ENCODE measurements at regions not wholly inside any gene's neighbourhood (a gene's known extent, or its start where the extent isn't known, plus 50 kb on each side); places are given as distances from the start of the nearest gene placed in this dataset.

DNA sequence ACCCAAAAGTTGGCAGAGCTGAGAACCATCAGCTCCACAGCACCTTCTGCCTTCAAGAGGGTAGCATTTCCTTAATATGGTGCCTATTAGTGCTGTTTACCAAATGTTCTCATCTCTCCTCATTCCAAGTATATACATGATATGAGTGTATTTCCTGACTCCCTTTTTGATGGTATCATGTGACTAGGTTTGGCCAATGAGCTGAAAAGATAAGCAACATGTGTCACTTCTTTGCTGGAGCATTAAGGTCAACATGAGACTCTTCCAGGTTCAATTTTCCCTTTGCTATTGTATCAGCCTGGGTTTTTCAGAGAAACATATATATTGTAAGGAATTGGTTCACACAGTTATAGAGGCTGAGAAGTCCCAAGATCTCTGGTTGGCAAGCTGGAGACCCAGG lies 310.9 kb downstream of the HRH4 start:
- H3K4me3 ChIP-seq (ENCODE audit: low read depth in 1 of 3, low read length in 3 of 3), result no peak overlapping the region
- no peaks in the 10 kb centered on the region for H3K4me1 ChIP-seq (ENCODE audit: control insufficient read depth in 4 of 4, insufficient read depth in 4 of 4, low read length in 3 of 4)
- no peaks in the 10 kb centered on the region for H3K9me3 ChIP-seq (ENCODE audit: control insufficient read depth in 4 of 4, low read length in 3 of 4)
- DNase-seq (ENCODE audit: low spot score), result no peak
- H3K9ac ChIP-seq (ENCODE audit: low read depth in 1 of 2, low read length in 2 of 2), result no peak overlapping the region
- no peak overlapping the region for H3K27ac ChIP-seq (ENCODE audit: low read depth in 1 of 2, low read length in 2 of 2)
- H3K27me3 ChIP-seq (ENCODE audit: control insufficient read depth in 4 of 4, insufficient read depth in 4 of 4, low read length in 3 of 4), result no peaks in the 10 kb centered on the region
- H3K36me3 ChIP-seq (ENCODE audit: control insufficient read depth in 4 of 4, insufficient read depth in 3 of 4, low read depth in 1 of 4, low read length in 3 of 4), result no peaks in the 10 kb centered on the region
- no peak for TF ChIP-seq RAD21 (IDR thresholded peaks at IDR 0.05)
- no peak for TF ChIP-seq SP1 (IDR thresholded peaks at IDR 0.05)
- TF ChIP-seq, protein P1, sequence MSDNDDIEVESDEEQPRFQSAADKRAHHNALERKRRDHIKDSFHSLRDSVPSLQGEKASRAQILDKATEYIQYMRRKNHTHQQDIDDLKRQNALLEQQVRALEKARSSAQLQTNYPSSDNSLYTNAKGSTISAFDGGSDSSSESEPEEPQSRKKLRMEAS (IDR thresholded peaks at IDR 0.05), result no peak
- TF ChIP-seq, protein P2, sequence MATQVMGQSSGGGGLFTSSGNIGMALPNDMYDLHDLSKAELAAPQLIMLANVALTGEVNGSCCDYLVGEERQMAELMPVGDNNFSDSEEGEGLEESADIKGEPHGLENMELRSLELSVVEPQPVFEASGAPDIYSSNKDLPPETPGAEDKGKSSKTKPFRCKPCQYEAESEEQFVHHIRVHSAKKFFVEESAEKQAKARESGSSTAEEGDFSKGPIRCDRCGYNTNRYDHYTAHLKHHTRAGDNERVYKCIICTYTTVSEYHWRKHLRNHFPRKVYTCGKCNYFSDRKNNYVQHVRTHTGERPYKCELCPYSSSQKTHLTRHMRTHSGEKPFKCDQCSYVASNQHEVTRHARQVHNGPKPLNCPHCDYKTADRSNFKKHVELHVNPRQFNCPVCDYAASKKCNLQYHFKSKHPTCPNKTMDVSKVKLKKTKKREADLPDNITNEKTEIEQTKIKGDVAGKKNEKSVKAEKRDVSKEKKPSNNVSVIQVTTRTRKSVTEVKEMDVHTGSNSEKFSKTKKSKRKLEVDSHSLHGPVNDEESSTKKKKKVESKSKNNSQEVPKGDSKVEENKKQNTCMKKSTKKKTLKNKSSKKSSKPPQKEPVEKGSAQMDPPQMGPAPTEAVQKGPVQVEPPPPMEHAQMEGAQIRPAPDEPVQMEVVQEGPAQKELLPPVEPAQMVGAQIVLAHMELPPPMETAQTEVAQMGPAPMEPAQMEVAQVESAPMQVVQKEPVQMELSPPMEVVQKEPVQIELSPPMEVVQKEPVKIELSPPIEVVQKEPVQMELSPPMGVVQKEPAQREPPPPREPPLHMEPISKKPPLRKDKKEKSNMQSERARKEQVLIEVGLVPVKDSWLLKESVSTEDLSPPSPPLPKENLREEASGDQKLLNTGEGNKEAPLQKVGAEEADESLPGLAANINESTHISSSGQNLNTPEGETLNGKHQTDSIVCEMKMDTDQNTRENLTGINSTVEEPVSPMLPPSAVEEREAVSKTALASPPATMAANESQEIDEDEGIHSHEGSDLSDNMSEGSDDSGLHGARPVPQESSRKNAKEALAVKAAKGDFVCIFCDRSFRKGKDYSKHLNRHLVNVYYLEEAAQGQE (IDR thresholded peaks at IDR 0.05), result no peak
- TF ChIP-seq, protein P3, sequence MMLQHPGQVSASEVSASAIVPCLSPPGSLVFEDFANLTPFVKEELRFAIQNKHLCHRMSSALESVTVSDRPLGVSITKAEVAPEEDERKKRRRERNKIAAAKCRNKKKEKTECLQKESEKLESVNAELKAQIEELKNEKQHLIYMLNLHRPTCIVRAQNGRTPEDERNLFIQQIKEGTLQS (IDR thresholded peaks at IDR 0.05), result no peak
- TF ChIP-seq NR2F2 (IDR thresholded peaks at IDR 0.05), result no peak
- no peak for TF ChIP-seq HNF4A (conservative IDR thresholded peaks at IDR 0.05)
- TF ChIP-seq, protein P4, sequence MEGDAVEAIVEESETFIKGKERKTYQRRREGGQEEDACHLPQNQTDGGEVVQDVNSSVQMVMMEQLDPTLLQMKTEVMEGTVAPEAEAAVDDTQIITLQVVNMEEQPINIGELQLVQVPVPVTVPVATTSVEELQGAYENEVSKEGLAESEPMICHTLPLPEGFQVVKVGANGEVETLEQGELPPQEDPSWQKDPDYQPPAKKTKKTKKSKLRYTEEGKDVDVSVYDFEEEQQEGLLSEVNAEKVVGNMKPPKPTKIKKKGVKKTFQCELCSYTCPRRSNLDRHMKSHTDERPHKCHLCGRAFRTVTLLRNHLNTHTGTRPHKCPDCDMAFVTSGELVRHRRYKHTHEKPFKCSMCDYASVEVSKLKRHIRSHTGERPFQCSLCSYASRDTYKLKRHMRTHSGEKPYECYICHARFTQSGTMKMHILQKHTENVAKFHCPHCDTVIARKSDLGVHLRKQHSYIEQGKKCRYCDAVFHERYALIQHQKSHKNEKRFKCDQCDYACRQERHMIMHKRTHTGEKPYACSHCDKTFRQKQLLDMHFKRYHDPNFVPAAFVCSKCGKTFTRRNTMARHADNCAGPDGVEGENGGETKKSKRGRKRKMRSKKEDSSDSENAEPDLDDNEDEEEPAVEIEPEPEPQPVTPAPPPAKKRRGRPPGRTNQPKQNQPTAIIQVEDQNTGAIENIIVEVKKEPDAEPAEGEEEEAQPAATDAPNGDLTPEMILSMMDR (IDR thresholded peaks at IDR 0.05; ENCODE audit: low read depth, low read length, missing input control), result no peak
- TF ChIP-seq EGR1 (IDR thresholded peaks at IDR 0.05; ENCODE audit: low read depth in 2 of 2), result no peak
- no peak for TF ChIP-seq GABPA (IDR thresholded peaks at IDR 0.05 in 1 of 2, conservative IDR thresholded peaks at IDR 0.05 in 1 of 2)

DNA sequence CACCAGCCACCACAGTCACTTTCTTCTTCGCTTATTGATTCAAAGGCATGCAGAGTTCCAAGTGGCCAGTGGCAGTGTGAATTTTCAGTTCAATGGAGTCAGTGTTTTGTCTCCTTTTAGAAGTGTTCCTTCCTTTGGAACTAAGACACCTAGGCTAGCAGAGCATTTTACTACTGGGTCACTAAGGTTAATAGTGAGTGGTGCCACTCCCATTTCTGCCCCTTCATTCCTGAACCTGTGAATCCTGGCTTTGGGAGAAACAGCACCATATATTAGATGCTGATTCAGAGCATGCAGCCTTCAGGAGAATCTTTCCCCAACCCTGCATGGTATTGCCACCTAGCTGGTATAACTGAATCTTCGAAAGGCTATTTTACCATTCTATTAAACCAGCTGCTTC lies 312.7 kb downstream of the HRH4 start:
- Histone ChIP-seq H3K9me3 (ENCODE audit: control insufficient read depth in 4 of 4, low read length in 3 of 4) (no peaks in the 10 kb centered on the region), H3K27ac (ENCODE audit: low read depth in 1 of 2, low read length in 2 of 2) (no peak overlapping the region), H3K36me3 (ENCODE audit: control insufficient read depth in 4 of 4, insufficient read depth in 3 of 4, low read depth in 1 of 4, low read length in 3 of 4) (no peaks in the 10 kb centered on the region), H3K27me3 (ENCODE audit: control insufficient read depth in 4 of 4, insufficient read depth in 4 of 4, low read length in 3 of 4) (no peaks in the 10 kb centered on the region), H3K9ac (ENCODE audit: low read depth in 1 of 2, low read length in 2 of 2) (no peak overlapping the region), H3K4me1 (ENCODE audit: control insufficient read depth in 4 of 4, insufficient read depth in 4 of 4, low read length in 3 of 4) (no peaks in the 10 kb centered on the region), H3K4me3 (ENCODE audit: low read depth in 1 of 3, low read length in 3 of 3) (no peak overlapping the region)
- 87% methylated on average over 2 of the region's 2 CpGs for WGBS
- no peak for DNase-seq (ENCODE audit: low spot score)
- TF ChIP-seq, protein P4 (IDR thresholded peaks at IDR 0.05; ENCODE audit: low read depth, low read length, missing input control), result no peak
- TF ChIP-seq NR2F2 (IDR thresholded peaks at IDR 0.05), result no peak
- TF ChIP-seq TAF1 (conservative IDR thresholded peaks at IDR 0.05), result no peak
- TF ChIP-seq FOXA2 (IDR thresholded peaks at IDR 0.05), result no peak
- TF ChIP-seq JUND (IDR thresholded peaks at IDR 0.05), result no peak
- no peak for TF ChIP-seq HNF4G (IDR thresholded peaks at IDR 0.05)
- TF ChIP-seq SP1 (IDR thresholded peaks at IDR 0.05), result no peak
- no peak for TF ChIP-seq EGR1 (IDR thresholded peaks at IDR 0.05; ENCODE audit: low read depth in 2 of 2)
- TF ChIP-seq, protein P2 (IDR thresholded peaks at IDR 0.05), result no peak
- TF ChIP-seq, protein P1 (IDR thresholded peaks at IDR 0.05), result no peak
- TF ChIP-seq GABPA (IDR thresholded peaks at IDR 0.05 in 1 of 2, conservative IDR thresholded peaks at IDR 0.05 in 1 of 2), result no peak
- TF ChIP-seq, protein P3 (IDR thresholded peaks at IDR 0.05), result no peak
- no peak for TF ChIP-seq YY1 (IDR thresholded peaks at IDR 0.05)
- no peak for TF ChIP-seq FOXA1 (IDR thresholded peaks at IDR 0.05)
- TF ChIP-seq HNF4A (conservative IDR thresholded peaks at IDR 0.05), result no peak
- TF ChIP-seq, protein P5, sequence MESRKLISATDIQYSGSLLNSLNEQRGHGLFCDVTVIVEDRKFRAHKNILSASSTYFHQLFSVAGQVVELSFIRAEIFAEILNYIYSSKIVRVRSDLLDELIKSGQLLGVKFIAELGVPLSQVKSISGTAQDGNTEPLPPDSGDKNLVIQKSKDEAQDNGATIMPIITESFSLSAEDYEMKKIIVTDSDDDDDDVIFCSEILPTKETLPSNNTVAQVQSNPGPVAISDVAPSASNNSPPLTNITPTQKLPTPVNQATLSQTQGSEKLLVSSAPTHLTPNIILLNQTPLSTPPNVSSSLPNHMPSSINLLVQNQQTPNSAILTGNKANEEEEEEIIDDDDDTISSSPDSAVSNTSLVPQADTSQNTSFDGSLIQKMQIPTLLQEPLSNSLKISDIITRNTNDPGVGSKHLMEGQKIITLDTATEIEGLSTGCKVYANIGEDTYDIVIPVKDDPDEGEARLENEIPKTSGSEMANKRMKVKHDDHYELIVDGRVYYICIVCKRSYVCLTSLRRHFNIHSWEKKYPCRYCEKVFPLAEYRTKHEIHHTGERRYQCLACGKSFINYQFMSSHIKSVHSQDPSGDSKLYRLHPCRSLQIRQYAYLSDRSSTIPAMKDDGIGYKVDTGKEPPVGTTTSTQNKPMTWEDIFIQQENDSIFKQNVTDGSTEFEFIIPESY (IDR thresholded peaks at IDR 0.05), result no peak

Data from liver (tissue), 8 donors.